Activated naive CD8-positive, alpha-beta T cell treated with anti-CD3 and anti-CD28 coated beads, Interleukin-2, amount 50 U/mL, for 24 hours (primary cell): ENCODE measurements at regions not wholly inside any gene's neighbourhood (a gene's known extent, or its start where the extent isn't known, plus 50 kb on each side); places are given as distances from the start of the nearest gene placed in this dataset.
"Not testable (repeated sequence)": the region's sequence is repeated elsewhere in the genome, so short reads cannot be mapped to it uniquely, and the experiment has no call there.

Experiments used
- ATAC-seq: fragments of 150-1000 bp; cut with Tn5 transposase; one replicate; pipeline ENCODE4 v1.10.0; 2021
- DNase-seq: peaks from one replicate; pipeline ENCODE4 v3.0.0; 2021
- H3K27ac Mint-ChIP-seq: one replicate; pipeline ENCODE4 v1.8.0; 2021; ENCODE audit warnings: mild to moderate bottlenecking, mixed read lengths
- H3K27me3 Mint-ChIP-seq: one replicate; pipeline ENCODE4 v1.8.0; 2021; ENCODE audit warnings: mixed read lengths
- H3K36me3 Mint-ChIP-seq: one replicate; pipeline ENCODE4 v1.8.0; 2021; ENCODE audit warnings: low read depth, mixed read lengths
- H3K4me1 Mint-ChIP-seq: one replicate; pipeline ENCODE4 v1.8.0; 2021; ENCODE audit warnings: mixed read lengths
- H3K4me3 Mint-ChIP-seq: one replicate; pipeline ENCODE4 v1.8.0; 2021; ENCODE audit warnings: mild to moderate bottlenecking, moderate library complexity, mixed read lengths
- H3K9me3 Mint-ChIP-seq: one replicate; pipeline ENCODE4 v1.8.0; 2021; ENCODE audit warnings: mixed read lengths

DNA sequence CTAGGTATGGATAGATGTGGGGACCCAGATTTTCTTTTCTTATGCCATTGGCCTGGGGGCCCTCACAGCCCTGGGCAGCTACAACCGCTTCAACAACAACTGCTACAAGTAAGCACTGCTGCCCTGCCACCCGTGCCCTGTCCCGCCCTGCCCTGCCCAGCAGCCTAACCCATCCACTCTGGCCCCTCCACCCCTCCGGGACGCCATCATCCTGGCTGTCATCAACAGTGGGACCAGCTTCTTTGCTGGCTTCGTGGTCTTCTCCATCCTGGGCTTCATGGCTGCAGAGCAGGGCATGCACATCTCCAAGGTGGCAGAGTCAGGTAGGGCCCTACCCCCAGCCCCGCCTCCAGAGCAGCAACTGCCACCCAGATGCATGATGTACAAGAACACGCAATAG lies 521.3 kb downstream of the TP53TG3F start:
- H3K9me3 Mint-ChIP-seq, ATAC-seq, H3K27me3 Mint-ChIP-seq, H3K36me3 Mint-ChIP-seq, H3K4me1 Mint-ChIP-seq, H3K27ac Mint-ChIP-seq, DNase-seq, H3K4me3 Mint-ChIP-seq: not testable (repeated sequence)

DNA sequence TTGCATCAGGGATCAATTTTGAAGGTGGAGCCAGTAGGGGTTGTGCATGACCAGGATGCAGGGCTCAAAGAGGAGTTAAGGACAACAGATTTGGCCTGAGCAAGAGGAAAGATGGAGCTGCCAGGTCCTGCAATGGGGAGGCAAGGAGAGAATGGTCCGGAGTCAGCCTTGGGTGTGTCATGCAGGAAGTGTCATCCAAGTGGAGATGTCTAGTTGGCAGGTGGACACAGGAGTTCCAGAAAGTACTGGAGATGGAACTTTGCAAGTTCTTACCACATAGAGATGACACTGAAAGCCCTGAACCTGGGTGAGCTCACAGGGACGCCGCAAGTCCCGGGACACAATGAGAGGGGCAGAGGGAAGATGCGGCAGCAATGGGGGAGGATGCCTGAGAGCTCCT lies 525.0 kb downstream of the TP53TG3F start:
- H3K36me3 Mint-ChIP-seq, ATAC-seq, DNase-seq, H3K27me3 Mint-ChIP-seq, H3K9me3 Mint-ChIP-seq, H3K4me1 Mint-ChIP-seq, H3K27ac Mint-ChIP-seq, H3K4me3 Mint-ChIP-seq: not testable (repeated sequence)

DNA sequence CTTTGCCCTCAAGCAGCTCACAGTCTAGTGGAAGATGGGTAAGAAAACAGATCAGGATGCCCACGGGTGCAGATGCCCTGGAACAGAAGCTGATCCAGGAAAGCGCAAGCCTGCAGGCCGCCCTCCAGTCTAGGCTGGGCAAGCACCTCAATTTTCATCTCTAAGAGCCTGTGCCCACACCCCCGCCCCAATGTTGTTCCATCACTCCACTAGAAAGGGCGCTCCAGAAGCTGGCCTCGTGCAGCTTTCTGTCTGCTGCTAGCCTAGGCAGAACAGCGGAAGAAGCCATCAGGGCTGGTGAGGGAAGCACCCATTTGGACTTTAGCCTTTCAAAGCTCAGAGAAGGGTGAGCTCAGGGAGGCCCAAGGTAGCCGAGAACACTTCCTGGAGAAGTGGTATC lies 527.1 kb downstream of the TP53TG3F start:
- not testable (repeated sequence) for H3K4me1 Mint-ChIP-seq, ATAC-seq, DNase-seq, H3K36me3 Mint-ChIP-seq, H3K9me3 Mint-ChIP-seq, H3K27ac Mint-ChIP-seq, H3K27me3 Mint-ChIP-seq, H3K4me3 Mint-ChIP-seq

DNA sequence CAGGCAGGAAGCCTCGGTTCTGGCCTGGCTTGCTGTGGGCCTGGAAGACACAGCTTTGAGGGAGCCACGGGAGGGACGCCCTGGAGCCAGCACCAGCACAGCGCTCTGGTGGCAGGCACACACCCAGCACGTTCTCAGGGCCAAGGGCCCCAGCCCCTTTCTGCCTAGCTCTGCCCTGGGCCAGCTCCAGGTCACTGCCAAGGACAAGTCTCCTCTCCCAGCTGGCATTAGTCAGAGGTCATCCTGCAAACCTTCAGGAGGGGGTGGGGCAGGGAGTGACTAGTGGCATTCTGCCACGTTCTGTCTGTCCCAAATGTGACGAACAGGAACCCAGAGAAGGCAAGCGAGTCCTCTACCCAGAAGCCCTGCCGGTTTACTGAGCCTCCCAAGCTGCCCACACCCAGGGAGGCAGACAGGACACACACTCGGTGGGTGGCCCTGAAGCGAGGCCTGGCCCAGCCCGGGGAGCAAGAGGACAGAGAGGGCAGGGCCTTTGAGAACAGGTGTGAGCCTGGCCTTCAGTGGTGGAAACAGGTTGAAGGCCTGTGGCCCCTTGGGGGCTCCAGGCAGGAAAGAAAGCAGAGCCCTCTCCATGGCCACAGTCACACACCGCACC lies 528.0 kb downstream of the TP53TG3F start:
- H3K4me3 Mint-ChIP-seq, H3K9me3 Mint-ChIP-seq, H3K36me3 Mint-ChIP-seq, ATAC-seq, H3K4me1 Mint-ChIP-seq, DNase-seq, H3K27ac Mint-ChIP-seq, H3K27me3 Mint-ChIP-seq: not testable (repeated sequence)

DNA sequence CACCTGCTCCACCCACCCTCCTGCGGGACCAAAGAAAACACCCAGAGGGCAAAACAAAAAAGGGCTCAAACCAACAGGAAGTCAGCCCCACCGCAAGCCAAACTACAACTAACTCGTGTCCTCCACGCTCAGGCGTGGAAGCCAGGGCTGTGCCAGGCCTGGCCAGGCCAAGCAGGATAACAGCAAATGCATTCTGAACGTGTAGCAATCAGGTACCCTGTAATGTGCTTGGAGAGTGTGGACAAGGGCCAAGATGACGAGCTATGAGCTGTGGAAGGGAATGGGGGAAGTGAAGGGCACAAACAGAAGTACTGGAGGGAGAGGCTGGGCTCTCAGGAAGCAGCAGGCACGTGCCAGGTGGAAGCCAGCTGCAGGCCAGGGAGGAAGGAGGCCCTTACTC lies 528.6 kb downstream of the TP53TG3F start:
- not testable (repeated sequence) for ATAC-seq, DNase-seq, H3K4me3 Mint-ChIP-seq, H3K27me3 Mint-ChIP-seq, H3K27ac Mint-ChIP-seq, H3K4me1 Mint-ChIP-seq, H3K9me3 Mint-ChIP-seq, H3K36me3 Mint-ChIP-seq

DNA sequence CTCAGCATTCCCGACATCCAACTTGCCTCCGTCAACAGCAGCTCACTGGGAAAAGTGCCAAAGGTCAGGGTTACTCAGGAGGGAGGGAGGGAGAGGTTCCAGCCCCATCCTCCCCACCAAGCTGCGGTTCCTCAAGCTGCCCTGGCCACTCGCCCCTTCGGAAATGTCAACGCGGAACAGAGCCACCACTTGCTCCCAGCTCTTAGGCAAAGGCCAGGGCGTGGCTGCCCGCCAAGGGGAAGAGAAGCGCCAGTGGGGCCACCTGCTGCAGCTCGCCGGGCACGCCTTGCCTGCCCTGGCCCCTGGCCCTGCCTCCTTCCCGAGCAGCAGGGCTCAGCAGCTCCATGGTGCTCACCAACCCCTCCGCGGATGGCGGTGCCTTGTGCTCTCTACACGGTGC lies 531.1 kb downstream of the TP53TG3F start:
- H3K9me3 Mint-ChIP-seq, H3K27ac Mint-ChIP-seq, H3K4me3 Mint-ChIP-seq, H3K4me1 Mint-ChIP-seq, H3K27me3 Mint-ChIP-seq, ATAC-seq, DNase-seq, H3K36me3 Mint-ChIP-seq: not testable (repeated sequence)

DNA sequence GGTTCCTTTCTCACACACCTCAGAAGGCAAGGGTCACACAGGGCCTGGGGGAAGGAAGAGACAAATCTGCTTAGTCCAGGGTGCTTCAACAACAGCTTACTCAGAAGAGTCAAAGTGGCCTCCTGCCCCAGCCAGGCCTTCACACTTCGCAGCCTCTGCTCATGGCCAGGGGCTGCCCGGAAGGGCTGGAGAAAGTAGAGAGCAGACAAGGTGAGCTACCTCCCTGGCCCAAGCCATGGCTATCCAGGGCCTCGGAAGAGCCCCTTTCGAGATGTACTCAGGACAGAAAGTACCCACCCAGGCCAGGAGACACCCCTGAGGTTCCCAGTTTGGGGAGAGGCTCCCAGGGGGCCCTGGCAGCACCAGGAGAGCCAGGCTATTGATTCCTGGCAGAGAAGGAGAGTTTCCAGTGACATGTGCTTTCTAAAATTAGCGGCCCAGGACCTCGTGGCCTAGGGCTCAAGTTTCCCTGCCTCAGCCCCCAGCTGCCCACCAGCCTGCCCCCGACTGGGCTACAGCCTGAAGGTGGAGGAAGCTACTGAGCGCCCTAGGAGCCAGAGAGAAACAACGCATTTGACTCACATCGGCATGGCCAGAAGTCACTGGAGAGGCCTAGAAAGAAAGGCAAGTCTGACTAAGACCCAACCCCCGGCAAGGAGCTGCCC lies 533.2 kb downstream of the TP53TG3F start:
- H3K27ac Mint-ChIP-seq, H3K9me3 Mint-ChIP-seq, DNase-seq, H3K4me1 Mint-ChIP-seq, H3K27me3 Mint-ChIP-seq, ATAC-seq, H3K36me3 Mint-ChIP-seq, H3K4me3 Mint-ChIP-seq: not testable (repeated sequence)

DNA sequence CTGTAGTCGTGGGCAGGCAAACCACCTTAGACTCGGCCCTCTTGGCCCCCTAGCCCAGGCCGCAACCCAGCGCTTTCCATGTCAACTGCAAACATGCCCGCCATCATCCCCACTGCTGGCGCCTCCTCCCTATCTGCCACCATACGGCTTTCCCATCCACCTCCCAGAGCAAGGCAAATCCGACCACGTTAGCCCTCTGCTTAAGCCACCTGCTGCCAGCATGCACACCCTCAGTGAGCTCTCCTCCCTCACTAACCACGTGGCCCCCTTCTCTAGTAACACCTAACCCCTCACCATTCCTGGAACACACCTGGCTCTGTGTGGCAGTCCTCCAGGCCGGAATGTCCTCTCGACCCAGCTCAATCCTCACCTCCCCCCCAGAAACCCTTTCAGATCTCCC lies 534.8 kb downstream of the TP53TG3F start:
- H3K4me1 Mint-ChIP-seq, ATAC-seq, H3K9me3 Mint-ChIP-seq, H3K27me3 Mint-ChIP-seq, H3K27ac Mint-ChIP-seq, DNase-seq, H3K4me3 Mint-ChIP-seq, H3K36me3 Mint-ChIP-seq: not testable (repeated sequence)

DNA sequence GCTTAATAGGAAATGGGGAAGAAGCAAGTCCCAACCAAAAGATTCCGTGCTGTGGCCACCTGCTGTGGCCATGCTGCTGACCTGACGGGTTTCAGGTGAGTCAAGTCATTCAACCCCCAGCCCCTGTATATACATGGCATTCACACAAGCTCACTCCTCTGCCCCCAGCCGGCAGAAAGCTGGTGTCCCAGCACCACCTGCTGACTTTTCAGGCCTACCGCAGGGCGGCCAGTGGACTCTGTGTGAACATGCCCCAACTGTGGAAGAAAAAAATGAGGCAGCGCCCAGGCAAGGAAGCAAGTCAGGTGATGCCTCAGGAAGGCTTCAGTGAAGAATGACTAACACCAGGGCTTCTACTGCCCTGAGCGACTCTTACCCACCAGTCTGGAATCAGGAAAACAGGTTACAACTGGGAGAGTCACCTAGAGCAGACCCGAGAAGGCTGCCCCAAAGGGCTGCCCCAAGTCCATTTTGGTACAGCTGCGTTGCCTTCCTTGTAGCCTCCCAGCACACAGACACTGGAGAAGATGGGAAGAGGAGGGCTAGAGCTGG lies 536.5 kb downstream of the TP53TG3F start:
- H3K27me3 Mint-ChIP-seq, H3K4me1 Mint-ChIP-seq, H3K9me3 Mint-ChIP-seq, H3K4me3 Mint-ChIP-seq, H3K36me3 Mint-ChIP-seq, H3K27ac Mint-ChIP-seq, ATAC-seq, DNase-seq: not testable (repeated sequence)

DNA sequence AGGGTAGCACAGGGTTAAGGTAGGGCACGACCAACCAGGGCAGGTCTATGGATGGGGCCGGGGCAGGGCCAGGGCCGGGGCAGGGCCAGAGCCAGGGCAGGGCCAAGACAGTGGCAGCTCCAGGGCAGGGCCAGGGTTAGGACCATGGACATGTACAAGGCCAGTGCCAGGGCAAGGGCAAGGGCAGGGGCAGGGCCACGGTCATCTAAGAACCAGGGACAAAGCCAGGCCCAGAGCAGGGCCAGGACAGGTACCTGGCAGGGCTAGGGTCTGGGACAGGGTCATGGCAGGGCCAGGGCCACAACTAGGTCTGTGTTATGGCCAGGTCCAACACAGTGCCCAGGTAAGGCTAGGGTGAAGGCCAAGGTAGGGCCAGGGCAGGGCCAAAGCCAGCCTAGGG lies 541.8 kb downstream of the TP53TG3F start:
- ATAC-seq, H3K36me3 Mint-ChIP-seq, DNase-seq, H3K4me1 Mint-ChIP-seq, H3K27me3 Mint-ChIP-seq, H3K9me3 Mint-ChIP-seq, H3K27ac Mint-ChIP-seq, H3K4me3 Mint-ChIP-seq: not testable (repeated sequence)

DNA sequence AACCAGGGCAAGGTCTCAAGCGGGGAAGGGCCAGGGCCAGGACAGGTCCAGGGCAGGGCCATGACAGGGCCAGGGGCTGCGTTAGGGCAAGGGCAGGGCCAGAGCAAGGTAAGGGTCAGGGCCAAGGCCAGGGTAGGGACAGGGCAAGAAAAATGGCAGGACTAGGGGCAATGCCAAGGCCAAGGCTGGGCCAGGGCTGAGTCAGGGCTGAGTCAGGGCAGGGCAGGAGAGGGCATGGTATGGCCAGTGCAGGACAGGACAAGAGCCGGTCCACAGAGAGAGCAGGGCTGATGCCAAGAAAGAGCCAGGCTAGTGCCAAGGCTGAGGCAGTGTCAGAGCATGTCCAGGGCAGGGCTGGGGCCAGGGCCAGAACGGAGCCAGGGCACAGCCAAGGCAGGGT lies 542.5 kb downstream of the TP53TG3F start:
- not testable (repeated sequence) for H3K27me3 Mint-ChIP-seq, H3K27ac Mint-ChIP-seq

DNA sequence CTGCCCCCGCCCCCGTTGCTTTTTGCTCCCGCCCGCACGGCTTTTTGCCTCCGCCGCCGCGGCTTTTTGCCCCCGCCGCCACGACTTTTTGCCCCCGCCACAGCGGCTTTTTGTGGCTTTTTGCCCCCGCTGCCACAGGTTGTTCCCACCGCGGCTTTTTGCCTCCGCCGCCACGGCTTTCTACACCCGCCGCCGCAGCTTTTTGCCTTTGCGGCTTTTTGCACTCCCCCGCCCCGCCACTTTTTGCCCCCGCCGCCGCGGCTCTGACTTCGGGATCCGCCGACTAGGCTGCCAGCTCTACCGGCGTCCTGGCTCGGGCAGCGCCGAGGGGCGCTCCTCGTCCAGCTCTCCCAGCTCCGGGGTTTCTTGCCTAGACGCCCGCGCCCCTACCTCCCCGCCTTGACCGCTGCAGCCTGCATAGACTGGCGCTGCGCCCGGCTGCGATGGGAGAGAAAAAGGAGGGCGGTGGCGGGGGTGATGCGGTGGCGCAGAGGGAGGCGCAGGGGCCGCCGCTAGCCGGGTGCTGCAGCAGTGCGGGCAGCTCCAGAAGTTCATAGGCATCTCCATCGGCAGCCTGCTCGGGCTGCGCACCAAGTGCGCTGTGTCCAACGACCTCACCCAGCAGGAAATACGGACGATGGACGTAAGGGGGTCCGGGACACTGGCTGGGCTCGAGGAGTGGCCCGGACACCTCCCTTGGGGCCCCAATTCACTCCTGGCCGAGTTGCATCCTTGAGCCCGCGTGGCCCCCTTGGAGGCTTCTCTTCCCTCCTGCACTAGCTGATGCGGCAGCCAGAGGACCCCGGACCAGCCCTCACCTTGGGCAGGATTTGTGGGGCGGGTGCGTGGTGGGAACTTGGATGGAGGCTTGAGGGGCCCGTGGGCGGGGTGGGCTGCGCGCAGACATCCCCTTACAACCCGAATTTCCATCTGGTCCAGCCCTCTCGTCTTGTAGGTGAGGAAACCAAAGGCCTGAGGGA lies 555.7 kb downstream of the TP53TG3F start:
- ATAC-seq, H3K4me3 Mint-ChIP-seq, H3K27me3 Mint-ChIP-seq, H3K36me3 Mint-ChIP-seq, DNase-seq, H3K4me1 Mint-ChIP-seq, H3K27ac Mint-ChIP-seq: not testable (repeated sequence)
- H3K9me3 Mint-ChIP-seq: peaks cover 11% of the 10 kb centered on the region

More for the DNA sequence above, 542.5 kb downstream of the TP53TG3F start:
- DNase-seq, H3K4me1 Mint-ChIP-seq, H3K4me3 Mint-ChIP-seq, H3K9me3 Mint-ChIP-seq, H3K36me3 Mint-ChIP-seq, ATAC-seq: not testable (repeated sequence)

DNA sequence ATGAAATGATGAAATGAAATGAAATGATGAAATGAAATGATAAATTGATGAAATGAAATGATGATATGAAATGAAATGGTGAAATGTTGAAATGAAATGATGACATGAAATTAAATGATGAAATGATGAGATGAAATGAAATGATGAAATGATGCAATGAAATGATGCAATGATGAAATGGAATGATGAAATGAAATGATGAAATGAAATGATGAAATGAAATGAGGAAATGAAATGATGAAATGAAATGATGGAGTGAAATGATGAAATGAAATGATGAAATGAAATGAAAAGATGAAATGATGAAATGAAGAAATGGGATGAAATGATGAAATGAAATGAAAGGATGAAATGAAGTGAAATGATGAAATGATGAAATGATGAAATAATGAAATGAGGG lies 558.9 kb downstream of the TP53TG3F start:
- H3K27ac Mint-ChIP-seq, H3K4me1 Mint-ChIP-seq, DNase-seq, H3K4me3 Mint-ChIP-seq, H3K36me3 Mint-ChIP-seq, H3K27me3 Mint-ChIP-seq, ATAC-seq: not testable (repeated sequence)
- H3K9me3 Mint-ChIP-seq: peaks cover 15% of the 10 kb centered on the region

DNA sequence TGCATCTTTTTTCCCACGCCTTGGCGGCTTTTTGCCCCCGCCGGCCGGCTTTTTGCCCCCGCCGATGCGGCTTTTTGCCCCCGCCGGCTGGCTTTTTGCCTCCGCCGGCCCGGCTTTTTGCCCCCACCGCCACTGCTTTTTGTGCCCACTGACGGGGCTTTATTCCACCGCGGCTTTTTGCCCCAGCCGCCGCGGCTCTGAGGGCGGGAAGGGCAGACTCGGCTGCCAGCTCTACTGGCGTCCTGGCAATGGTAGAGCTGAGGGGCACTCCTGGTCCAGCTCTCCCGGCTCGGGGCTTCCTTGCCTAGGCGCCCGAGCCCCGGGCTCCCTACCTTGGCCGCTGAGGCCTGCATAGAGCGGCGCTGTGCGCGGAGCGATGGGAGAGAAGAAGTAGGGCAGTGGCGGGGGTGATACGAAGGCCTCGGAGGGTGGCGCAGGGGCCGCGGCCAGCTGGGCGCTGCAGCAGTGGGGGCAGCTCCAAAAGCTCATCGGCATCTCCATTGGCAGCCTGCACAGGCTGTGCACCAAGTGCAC lies 591.4 kb downstream of the TP53TG3F start:
- Mint-ChIP-seq H3K27ac (no peak overlapping the region), H3K4me1 (no peaks in the 10 kb centered on the region), H3K9me3 (peaks cover 24% of the 10 kb centered on the region), H3K36me3 (peaks cover 7% of the 10 kb centered on the region), H3K27me3 (no peaks in the 10 kb centered on the region), H3K4me3 (no peak overlapping the region)
- no peak for DNase-seq
- no peak for ATAC-seq
